PFSK-1 (cell line): ENCODE measurements at regions not wholly inside any gene's neighbourhood (a gene's known extent, or its start where the extent isn't known, plus 50 kb on each side); places are given as distances from the start of the nearest gene placed in this dataset.

Experiments
- FOXP2 ChIP-seq: optimal IDR thresholded peaks from 2 replicates; pipeline ENCODE3; 2011; ENCODE audit warnings: borderline replicate concordance, control low read depth, inconsistent platforms; ENCODE audit not compliant: insufficient read depth; ENCODE audit errors: extremely low read length, extremely low read depth
- POLR2AphosphoS5 ChIP-seq: IDR thresholded peaks from 2 replicates; pipeline ENCODE4 v1.6.1; 2012; ENCODE audit warnings: low read depth, mild to moderate bottlenecking, control low read depth, low read length, moderate library complexity
- REST ChIP-seq, 2 experiments: IDR thresholded peaks; 2 replicates each; pipeline versions ENCODE4 v1.6.1 to v1.8.0; 2011 to 2012; ENCODE audit warnings: low read depth in 2 of 2, low read length in 2 of 2, control low read depth in 1 of 2, inconsistent platforms in 1 of 2, mild to moderate bottlenecking in 1 of 2, moderate library complexity in 1 of 2; ENCODE audit not compliant: insufficient read depth in 1 of 2
- SIN3A ChIP-seq: IDR thresholded peaks from 2 replicates; pipeline ENCODE4 v1.6.1; 2012; ENCODE audit warnings: mild to moderate bottlenecking, low read length, moderate library complexity, borderline replicate concordance; ENCODE audit not compliant: insufficient read depth
- TAF1 ChIP-seq: IDR thresholded peaks from 2 replicates; pipeline ENCODE4 v1.6.1; 2012; ENCODE audit warnings: low read length, control low read depth, borderline replicate concordance; ENCODE audit not compliant: insufficient read depth

- TF ChIP-seq POLR2AphosphoS5 (no peak), REST (IDR thresholded peaks at IDR 0.05; ENCODE audit: insufficient read depth in 1 of 2, low read depth in 2 of 2, low read length in 2 of 2) (no peak), FOXP2 (no peak), TAF1 (no peak), SIN3A (no peak)
Observed at GRCh38 chrX:39504227-39504626, 593.5 kb downstream of the BCOR start.

DNA sequence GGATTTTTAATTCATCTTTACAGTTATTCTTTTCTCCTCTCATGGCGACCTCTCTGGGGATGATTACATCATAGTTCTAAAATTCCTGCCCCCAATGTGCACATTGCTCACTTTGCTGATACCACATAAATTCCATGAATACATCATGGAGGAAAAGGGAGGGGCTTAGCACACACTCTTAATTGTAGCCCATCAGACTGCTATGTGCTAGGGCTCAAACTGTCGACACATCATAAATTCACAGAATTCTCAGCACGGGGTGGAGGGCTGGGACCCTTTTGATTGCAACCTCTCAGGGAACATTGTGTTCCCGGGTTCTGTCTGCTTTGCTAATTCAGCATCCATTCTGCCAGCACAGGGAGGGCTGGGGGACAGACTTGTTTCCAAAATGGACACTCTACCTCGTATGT is 592.9 kb downstream of the BCOR start:
- TF ChIP-seq POLR2AphosphoS5: no peak
- TF ChIP-seq TAF1: no peak
- TF ChIP-seq SIN3A: no peak
- TF ChIP-seq FOXP2: no peak
- no peak for TF ChIP-seq REST (IDR thresholded peaks at IDR 0.05; ENCODE audit: insufficient read depth in 1 of 2, low read depth in 2 of 2, low read length in 2 of 2)

- TF ChIP-seq POLR2AphosphoS5 (no peak), SIN3A (no peak), REST (IDR thresholded peaks at IDR 0.05; ENCODE audit: insufficient read depth in 1 of 2, low read depth in 2 of 2, low read length in 2 of 2) (no peak), TAF1 (no peak), FOXP2 (no peak)
Observed at GRCh38 chrX:39506131-39506530, 591.6 kb downstream of the BCOR start.

DNA sequence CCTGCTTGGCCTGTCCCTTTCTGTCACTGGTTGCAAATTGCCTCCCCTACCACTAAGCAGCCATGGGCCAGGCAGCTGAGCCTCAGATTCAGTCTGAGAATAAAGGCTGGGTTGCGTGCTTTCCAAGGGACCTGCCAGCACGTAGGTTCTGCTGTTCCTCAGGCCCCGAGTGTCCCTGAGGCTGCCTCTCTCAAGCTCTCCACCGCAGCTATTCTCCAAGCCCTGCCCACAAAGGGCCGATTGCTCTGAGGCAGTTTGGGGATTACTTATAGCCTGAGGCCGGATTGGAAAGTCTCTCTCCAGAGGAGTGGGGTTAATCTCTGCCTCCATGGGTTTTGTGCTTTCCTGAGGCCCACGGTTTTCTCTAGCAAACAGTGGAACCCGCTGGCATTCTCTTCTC is 590.7 kb downstream of the BCOR start:
- no peak for TF ChIP-seq POLR2AphosphoS5
- TF ChIP-seq TAF1: no peak
- TF ChIP-seq SIN3A: no peak
- no peak for TF ChIP-seq FOXP2
- no peak for TF ChIP-seq REST (IDR thresholded peaks at IDR 0.05; ENCODE audit: insufficient read depth in 1 of 2, low read depth in 2 of 2, low read length in 2 of 2)
